Loucy (cell line): ENCODE measurements at regions not wholly inside any gene's neighbourhood (a gene's known extent, or its start where the extent isn't known, plus 50 kb on each side); places are given as distances from the start of the nearest gene placed in this dataset.

Experiments
- EZH2phosphoT487 ChIP-seq: fragments of 200-600 bp; IDR thresholded peaks from 2 replicates; pipeline ENCODE4 v1.6.1; 2018; ENCODE audit warnings: antibody characterized with exemption, mild to moderate bottlenecking, moderate library complexity, borderline replicate concordance
- TF ChIP-seq, protein P1 (sequence below): fragments of 200-600 bp; sonication (generic); conservative IDR thresholded peaks from 2 replicates; pipeline ENCODE4 v1.5.1; 2014; ENCODE audit warnings: mild to moderate bottlenecking, antibody characterized with exemption, low read length

DNA sequence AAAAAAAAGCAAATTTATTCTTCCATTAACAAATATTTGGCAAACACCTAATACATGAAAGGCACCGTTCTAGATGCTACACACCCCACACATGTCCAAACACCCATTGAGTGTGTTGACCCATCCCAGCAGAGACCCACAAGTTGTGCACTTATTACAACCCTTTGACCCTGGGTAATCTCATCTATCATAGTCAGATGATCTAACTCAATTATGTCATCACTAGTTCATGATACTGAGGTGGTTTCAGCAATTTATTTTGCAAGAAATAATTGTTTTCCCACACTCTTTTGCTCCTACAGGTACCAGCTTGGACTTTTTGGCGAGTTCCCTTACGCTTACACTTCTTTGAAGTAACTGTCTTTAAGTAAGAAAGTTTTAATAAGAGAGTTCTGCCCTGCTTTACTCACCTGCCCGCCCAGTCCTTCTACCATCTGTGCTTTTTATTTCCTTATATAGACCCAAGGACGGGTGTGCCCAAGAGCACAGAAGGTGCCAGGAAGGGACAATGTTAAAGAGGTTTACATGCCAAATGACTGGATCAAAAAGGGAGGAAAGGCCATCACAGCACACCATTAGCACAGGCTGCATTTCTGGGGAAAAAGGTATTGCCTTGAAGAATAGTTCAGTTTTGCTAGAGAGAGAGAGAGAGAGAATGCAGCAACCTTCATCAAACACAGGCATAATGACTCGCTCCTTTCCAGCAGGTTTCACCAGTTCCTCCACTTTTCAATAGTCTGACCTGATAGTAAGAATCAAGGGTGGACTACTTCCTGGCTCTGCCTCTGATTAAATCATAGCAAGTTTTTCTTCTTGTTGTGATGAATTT is 54.5 kb upstream of the ATP11B start:
- TF ChIP-seq, protein P1, sequence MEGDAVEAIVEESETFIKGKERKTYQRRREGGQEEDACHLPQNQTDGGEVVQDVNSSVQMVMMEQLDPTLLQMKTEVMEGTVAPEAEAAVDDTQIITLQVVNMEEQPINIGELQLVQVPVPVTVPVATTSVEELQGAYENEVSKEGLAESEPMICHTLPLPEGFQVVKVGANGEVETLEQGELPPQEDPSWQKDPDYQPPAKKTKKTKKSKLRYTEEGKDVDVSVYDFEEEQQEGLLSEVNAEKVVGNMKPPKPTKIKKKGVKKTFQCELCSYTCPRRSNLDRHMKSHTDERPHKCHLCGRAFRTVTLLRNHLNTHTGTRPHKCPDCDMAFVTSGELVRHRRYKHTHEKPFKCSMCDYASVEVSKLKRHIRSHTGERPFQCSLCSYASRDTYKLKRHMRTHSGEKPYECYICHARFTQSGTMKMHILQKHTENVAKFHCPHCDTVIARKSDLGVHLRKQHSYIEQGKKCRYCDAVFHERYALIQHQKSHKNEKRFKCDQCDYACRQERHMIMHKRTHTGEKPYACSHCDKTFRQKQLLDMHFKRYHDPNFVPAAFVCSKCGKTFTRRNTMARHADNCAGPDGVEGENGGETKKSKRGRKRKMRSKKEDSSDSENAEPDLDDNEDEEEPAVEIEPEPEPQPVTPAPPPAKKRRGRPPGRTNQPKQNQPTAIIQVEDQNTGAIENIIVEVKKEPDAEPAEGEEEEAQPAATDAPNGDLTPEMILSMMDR: no peak
- TF ChIP-seq EZH2phosphoT487: no peak
